ENCODE measurements at regions not wholly inside any gene's neighbourhood (a gene's known extent, or its start where the extent isn't known, plus 50 kb on each side); places are given as distances from the start of the nearest gene placed in this dataset.

- no peak overlapping the region for H3K4me3 ChIP-seq (ENCODE audit: low read depth, low read length)
- TF ChIP-seq ZNF692 (tag by site-specific recombination; IDR thresholded peaks at IDR 0.05), result no peak
- no peak for TF ChIP-seq ZNF155 (tag by site-specific recombination; IDR thresholded peaks at IDR 0.05)
- TF ChIP-seq ZNF18 (tag by site-specific recombination; IDR thresholded peaks at IDR 0.05), result no peak
- no peak for TF ChIP-seq BCL11B (tag by site-specific recombination; IDR thresholded peaks at IDR 0.05; ENCODE audit: low read depth)
- no peak for TF ChIP-seq ZNF239 (tag by site-specific recombination; IDR thresholded peaks at IDR 0.05)
- TF ChIP-seq OVOL3 (tag by site-specific recombination; IDR thresholded peaks at IDR 0.05), result no peak
- no peak for TF ChIP-seq ZNF791 (tag by site-specific recombination; IDR thresholded peaks at IDR 0.05)
- TF ChIP-seq ZNF274 (IDR thresholded peaks at IDR 0.05; ENCODE audit: low read length), result no peak
- TF ChIP-seq ZNF274 (tag by site-specific recombination; IDR thresholded peaks at IDR 0.05; ENCODE audit: borderline replicate concordance), result no peak
- TF ChIP-seq HOXA7 (CRISPR knock-in tag; IDR thresholded peaks at IDR 0.05; ENCODE audit: borderline replicate concordance), result no peak
- no peak for TF ChIP-seq ZNF23 (tag by site-specific recombination; IDR thresholded peaks at IDR 0.05; ENCODE audit: borderline replicate concordance)
- TF ChIP-seq, protein P1, sequence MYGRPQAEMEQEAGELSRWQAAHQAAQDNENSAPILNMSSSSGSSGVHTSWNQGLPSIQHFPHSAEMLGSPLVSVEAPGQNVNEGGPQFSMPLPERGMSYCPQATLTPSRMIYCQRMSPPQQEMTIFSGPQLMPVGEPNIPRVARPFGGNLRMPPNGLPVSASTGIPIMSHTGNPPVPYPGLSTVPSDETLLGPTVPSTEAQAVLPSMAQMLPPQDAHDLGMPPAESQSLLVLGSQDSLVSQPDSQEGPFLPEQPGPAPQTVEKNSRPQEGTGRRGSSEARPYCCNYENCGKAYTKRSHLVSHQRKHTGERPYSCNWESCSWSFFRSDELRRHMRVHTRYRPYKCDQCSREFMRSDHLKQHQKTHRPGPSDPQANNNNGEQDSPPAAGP (tag by site-specific recombination; IDR thresholded peaks at IDR 0.05), result no peak
- TF ChIP-seq ZNF366 (tag by site-specific recombination; conservative IDR thresholded peaks at IDR 0.05), result no peak
- no peak for TF ChIP-seq KLF10 (tag by site-specific recombination; IDR thresholded peaks at IDR 0.05)
- no peak for TF ChIP-seq ZXDB (tag by site-specific recombination; IDR thresholded peaks at IDR 0.05)
- no peak overlapping the region for H3K27ac ChIP-seq (ENCODE audit: extremely low read depth, low read depth, low read length)
- H3K9me3 ChIP-seq (ENCODE audit: control insufficient read depth, insufficient read depth, low read depth, low read length), result no peaks in the 10 kb centered on the region
- POLR2A ChIA-PET, result no interaction called here
- no peaks in the 10 kb centered on the region for H3K4me1 ChIP-seq (ENCODE audit: control insufficient read depth, insufficient read depth, low read length)
- CTCF ChIA-PET, result no interaction called here
- H3K36me3 ChIP-seq (ENCODE audit: control insufficient read depth in 2 of 2, insufficient read depth in 1 of 2, low read length in 2 of 2), result no peaks in the 10 kb centered on the region
These were observed 65.1 kb upstream of the CXCR4 start for GRCh38 chr2:136183097-136183496.

DNA sequence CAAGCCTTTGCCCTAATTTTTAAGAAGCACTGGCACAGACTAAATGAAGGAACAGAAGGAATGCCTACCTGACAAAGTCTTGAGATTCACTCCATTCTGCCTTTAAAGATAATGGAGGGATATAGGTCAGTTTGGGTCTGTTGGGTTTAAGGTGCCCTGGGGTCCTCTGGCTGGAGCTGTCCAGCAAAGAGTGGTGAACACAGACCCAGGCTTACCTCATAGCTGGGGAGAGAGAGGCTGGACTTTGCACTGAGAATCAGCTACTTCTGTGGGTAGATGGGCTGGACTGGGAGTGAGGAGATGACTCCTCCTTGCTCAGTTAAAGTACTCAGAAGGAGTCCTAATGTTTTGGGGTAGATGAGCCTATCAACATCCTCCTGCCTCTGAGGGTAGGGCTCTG, 64.4 kb upstream of the CXCR4 start:
- H3K9me3 ChIP-seq (ENCODE audit: control insufficient read depth, insufficient read depth, low read depth, low read length), result no peaks in the 10 kb centered on the region
- ChIA-PET CTCF (no interaction called here), POLR2A (no interaction called here)
- no peaks in the 10 kb centered on the region for H3K4me1 ChIP-seq (ENCODE audit: control insufficient read depth, insufficient read depth, low read length)
- H3K36me3 ChIP-seq (ENCODE audit: control insufficient read depth in 2 of 2, insufficient read depth in 1 of 2, low read length in 2 of 2), result no peaks in the 10 kb centered on the region
- no peak overlapping the region for H3K27ac ChIP-seq (ENCODE audit: extremely low read depth, low read depth, low read length)
- no peak for TF ChIP-seq EGR2 (tag by site-specific recombination; IDR thresholded peaks at IDR 0.05; ENCODE audit: low read depth)
- TF ChIP-seq, protein P2, sequence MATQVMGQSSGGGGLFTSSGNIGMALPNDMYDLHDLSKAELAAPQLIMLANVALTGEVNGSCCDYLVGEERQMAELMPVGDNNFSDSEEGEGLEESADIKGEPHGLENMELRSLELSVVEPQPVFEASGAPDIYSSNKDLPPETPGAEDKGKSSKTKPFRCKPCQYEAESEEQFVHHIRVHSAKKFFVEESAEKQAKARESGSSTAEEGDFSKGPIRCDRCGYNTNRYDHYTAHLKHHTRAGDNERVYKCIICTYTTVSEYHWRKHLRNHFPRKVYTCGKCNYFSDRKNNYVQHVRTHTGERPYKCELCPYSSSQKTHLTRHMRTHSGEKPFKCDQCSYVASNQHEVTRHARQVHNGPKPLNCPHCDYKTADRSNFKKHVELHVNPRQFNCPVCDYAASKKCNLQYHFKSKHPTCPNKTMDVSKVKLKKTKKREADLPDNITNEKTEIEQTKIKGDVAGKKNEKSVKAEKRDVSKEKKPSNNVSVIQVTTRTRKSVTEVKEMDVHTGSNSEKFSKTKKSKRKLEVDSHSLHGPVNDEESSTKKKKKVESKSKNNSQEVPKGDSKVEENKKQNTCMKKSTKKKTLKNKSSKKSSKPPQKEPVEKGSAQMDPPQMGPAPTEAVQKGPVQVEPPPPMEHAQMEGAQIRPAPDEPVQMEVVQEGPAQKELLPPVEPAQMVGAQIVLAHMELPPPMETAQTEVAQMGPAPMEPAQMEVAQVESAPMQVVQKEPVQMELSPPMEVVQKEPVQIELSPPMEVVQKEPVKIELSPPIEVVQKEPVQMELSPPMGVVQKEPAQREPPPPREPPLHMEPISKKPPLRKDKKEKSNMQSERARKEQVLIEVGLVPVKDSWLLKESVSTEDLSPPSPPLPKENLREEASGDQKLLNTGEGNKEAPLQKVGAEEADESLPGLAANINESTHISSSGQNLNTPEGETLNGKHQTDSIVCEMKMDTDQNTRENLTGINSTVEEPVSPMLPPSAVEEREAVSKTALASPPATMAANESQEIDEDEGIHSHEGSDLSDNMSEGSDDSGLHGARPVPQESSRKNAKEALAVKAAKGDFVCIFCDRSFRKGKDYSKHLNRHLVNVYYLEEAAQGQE (tag by site-specific recombination; IDR thresholded peaks at IDR 0.05), result peak; percentile 64; the same call in 1 of the 2 replicates
- H3K4me3 ChIP-seq (ENCODE audit: low read depth, low read length), result no peak overlapping the region
